Suprapubic skin (tissue), 4 donors: ENCODE measurements at regions not wholly inside any gene's neighbourhood (a gene's known extent, or its start where the extent isn't known, plus 50 kb on each side); places are given as distances from the start of the nearest gene placed in this dataset.

Experiments used
- DNase-seq, 2 donors: peaks; one replicate each; pipeline ENCODE4 v3.0.0-alpha.2; 2019; ENCODE audit warnings: low spot score in 2 of 2
- H3K27ac ChIP-seq: fragments of 200-600 bp; sonication (generic); one replicate; pipeline ENCODE4 v1.5.1; 2019
- H3K27me3 ChIP-seq: fragments of 200-600 bp; sonication (generic); one replicate; pipeline ENCODE4 v1.5.1; 2019
- H3K36me3 ChIP-seq: fragments of 200-600 bp; sonication (generic); one replicate; pipeline ENCODE4 v1.5.1; 2019
- H3K4me1 ChIP-seq: fragments of 200-600 bp; sonication (generic); one replicate; pipeline ENCODE4 v1.5.1; 2019
- H3K4me3 ChIP-seq: fragments of 200-600 bp; sonication (generic); one replicate; pipeline ENCODE4 v1.5.1; 2019; ENCODE audit warnings: mild to moderate bottlenecking
- H3K9me3 ChIP-seq: fragments of 200-600 bp; sonication (generic); one replicate; pipeline ENCODE4 v1.5.1; 2019
- CTCF ChIP-seq, 2 donors: fragments of 200-600 bp in 1 of 2; fragments of 450-650 bp in 1 of 2; sonication (generic) in 1 of 2; IDR thresholded peaks; one replicate each; pipeline ENCODE4 v1.5.1; 2016 to 2019; ENCODE audit warnings: antibody characterized with exemption in 2 of 2, mild to moderate bottlenecking in 1 of 2, moderate library complexity in 1 of 2
- EP300 ChIP-seq: sonication (generic); formaldehyde crosslinking; IDR thresholded peaks from one replicate; pipeline ENCODE4 v1.6.1; 2017; ENCODE audit warnings: antibody characterized with exemption
- POLR2A ChIP-seq, 2 donors: fragments of 450-650 bp; IDR thresholded peaks; one replicate each; pipeline ENCODE4 v1.6.1; 2017; ENCODE audit warnings: antibody characterized with exemption in 2 of 2, mild to moderate bottlenecking in 2 of 2, moderate library complexity in 2 of 2
- POLR2AphosphoS5 ChIP-seq, 3 donors: sonication (generic); formaldehyde crosslinking; IDR thresholded peaks; one replicate each; pipeline ENCODE4 v1.6.1; 2017; ENCODE audit warnings: antibody characterized with exemption in 3 of 3
- WGBS: methylation state at CpG from one replicate; pipeline ENCODE4 v1.1.5; 2018; 5-methylcytosine and 5-hydroxymethylcytosine counted together

- DNase-seq: no peak
- Histone ChIP-seq H3K36me3 (no peaks in the 10 kb centered on the region), H3K27me3 (no peaks in the 10 kb centered on the region), H3K27ac (no peak overlapping the region), H3K4me3 (no peak overlapping the region), H3K9me3 (no peaks in the 10 kb centered on the region), H3K4me1 (no peaks in the 10 kb centered on the region)
- TF ChIP-seq EP300 (no peak), CTCF (IDR thresholded peaks at IDR 0.05) (no peak), POLR2AphosphoS5 (IDR thresholded peaks at IDR 0.05) (no peak), POLR2A (IDR thresholded peaks at IDR 0.05) (no peak)
- 82% methylated on average over 3 of the region's 3 CpGs for WGBS
These were observed 447.4 kb downstream of the MED13L start for GRCh38 chr12:115830070-115830469.

- Histone ChIP-seq H3K4me1 (no peaks in the 10 kb centered on the region), H3K36me3 (no peaks in the 10 kb centered on the region), H3K27ac (no peak overlapping the region), H3K27me3 (no peaks in the 10 kb centered on the region), H3K9me3 (no peaks in the 10 kb centered on the region), H3K4me3 (no peak overlapping the region)
- whole genome bisulfite sequencing: 70% methylated on average over 4 of the region's 4 CpGs
- no peak for DNase-seq
- no peak for TF ChIP-seq EP300
- TF ChIP-seq POLR2A (IDR thresholded peaks at IDR 0.05): no peak
- TF ChIP-seq POLR2AphosphoS5 (IDR thresholded peaks at IDR 0.05): no peak
- TF ChIP-seq CTCF (IDR thresholded peaks at IDR 0.05): no peak
These were observed 449.3 kb downstream of the MED13L start for GRCh38 chr12:115828168-115828567.

- 82% methylated on average over 4 of the region's 4 CpGs for WGBS
- Histone ChIP-seq H3K27ac (no peak overlapping the region), H3K4me1 (no peaks in the 10 kb centered on the region), H3K9me3 (no peaks in the 10 kb centered on the region), H3K36me3 (no peaks in the 10 kb centered on the region), H3K27me3 (no peaks in the 10 kb centered on the region), H3K4me3 (no peak overlapping the region)
- DNase-seq: no peak
- TF ChIP-seq CTCF (IDR thresholded peaks at IDR 0.05) (no peak), POLR2AphosphoS5 (IDR thresholded peaks at IDR 0.05) (no peak), EP300 (no peak), POLR2A (IDR thresholded peaks at IDR 0.05) (no peak)
These were observed 452.4 kb downstream of the MED13L start for GRCh38 chr12:115824936-115825602.

GRCh38 chr12:115823635-115824034, 453.9 kb downstream of the MED13L start:
- 18% methylated on average over 5 of the region's 5 CpGs for WGBS
- DNase-seq: no peak
- Histone ChIP-seq H3K4me1 (no peaks in the 10 kb centered on the region), H3K4me3 (no peak overlapping the region), H3K27me3 (no peaks in the 10 kb centered on the region), H3K27ac (no peak overlapping the region), H3K36me3 (no peaks in the 10 kb centered on the region), H3K9me3 (no peaks in the 10 kb centered on the region)
- TF ChIP-seq POLR2A (IDR thresholded peaks at IDR 0.05) (no peak), POLR2AphosphoS5 (IDR thresholded peaks at IDR 0.05) (peak in 1 of 3 donors; percentile 41), EP300 (no peak)

- no peak for DNase-seq
- TF ChIP-seq POLR2A (IDR thresholded peaks at IDR 0.05) (no peak), POLR2AphosphoS5 (IDR thresholded peaks at IDR 0.05) (no peak), CTCF (IDR thresholded peaks at IDR 0.05) (no peak), EP300 (no peak)
- Histone ChIP-seq H3K27ac (no peak overlapping the region), H3K4me1 (no peaks in the 10 kb centered on the region), H3K9me3 (no peaks in the 10 kb centered on the region), H3K27me3 (no peaks in the 10 kb centered on the region), H3K36me3 (no peaks in the 10 kb centered on the region), H3K4me3 (no peak overlapping the region)
- 28% methylated on average over 3 of the region's 3 CpGs for WGBS
These were observed 456.8 kb downstream of the MED13L start for GRCh38 chr12:115820656-115821055.

GRCh38 chr12:115818973-115819372, 458.5 kb downstream of the MED13L start:
- no peak overlapping the region for H3K27ac ChIP-seq
- H3K4me3 ChIP-seq: no peak overlapping the region
- WGBS: 82% methylated on average over 5 of the region's 5 CpGs
- peaks cover 5% of the 10 kb centered on the region for H3K27me3 ChIP-seq
- H3K36me3 ChIP-seq: no peaks in the 10 kb centered on the region
- DNase-seq: no peak
- H3K4me1 ChIP-seq: no peaks in the 10 kb centered on the region
- H3K9me3 ChIP-seq: no peaks in the 10 kb centered on the region
- TF ChIP-seq POLR2AphosphoS5 (IDR thresholded peaks at IDR 0.05) (no peak), POLR2A (IDR thresholded peaks at IDR 0.05) (no peak), EP300 (no peak), CTCF (IDR thresholded peaks at IDR 0.05) (no peak)
